SK-N-SH (cell line): ENCODE measurements at regions not wholly inside any gene's neighbourhood (a gene's known extent, or its start where the extent isn't known, plus 50 kb on each side); places are given as distances from the start of the nearest gene placed in this dataset.

Source experiments
- CTCF ChIA-PET: fragments of 300-600, 350-600 bp; formaldehyde crosslinking; extraction: SDS; loops from one replicate; lab custom pipeline; 2021; lab: Yijun Ruan, JAX
- POLR2A ChIA-PET: fragments of 350-600 bp; sonication (Branson Sonifier 250); formaldehyde crosslinking; extraction: SDS; loops from one replicate; lab custom pipeline; 2020; ENCODE audit warnings: antibody characterized with exemption, inconsistent platforms; lab: Yijun Ruan, JAX
- DNase-seq: peaks from one replicate; pipeline ENCODE4 v3.0.0; 2012
- H2AFZ ChIP-seq: fragments of 200-600 bp; sonication (generic); 2 replicates; pipeline ENCODE4 v1.8.1; 2016; ENCODE audit warnings: antibody characterized with exemption, mild to moderate bottlenecking, low read depth
- H3F3A ChIP-seq: fragments of 200-600 bp; sonication (generic); replicated peaks from 2 replicates; pipeline ENCODE3; 2016; ENCODE audit warnings: antibody characterized with exemption, mild to moderate bottlenecking; ENCODE audit not compliant: insufficient read depth
- H3K27ac ChIP-seq, 2 experiments: fragments of 200-500 bp in 1 of 2; fragments of 200-600 bp in 1 of 2; sonication (Bioruptor generic) in 1 of 2; sonication (generic), shearing (Covaris generic) in 1 of 2; 2 replicates each; pipeline versions ENCODE4 v1.5.1 to v1.6.1; 2014 to 2016; ENCODE audit warnings: low read depth in 2 of 2, inconsistent platforms in 1 of 2, low read length in 1 of 2, mild to moderate bottlenecking in 1 of 2, mixed read lengths in 1 of 2
- H3K27me3 ChIP-seq: fragments of 200-600 bp; sonication (generic), shearing (Covaris generic); 2 replicates; pipeline ENCODE4 v1.6.1; 2016; ENCODE audit warnings: mixed run types; ENCODE audit not compliant: insufficient read depth
- H3K36me3 ChIP-seq, 2 experiments: fragments of 200-500 bp in 1 of 2; fragments of 200-600 bp in 1 of 2; sonication (Bioruptor generic) in 1 of 2; sonication (generic) in 1 of 2; replicated peaks in 1 of 2; 2 replicates each; pipeline versions ENCODE3 to v1.5.1; 2014 to 2016; ENCODE audit warnings: low read length in 1 of 2, mild to moderate bottlenecking in 1 of 2; ENCODE audit not compliant: insufficient read depth in 2 of 2, control insufficient read depth in 1 of 2
- H3K4me1 ChIP-seq, 2 experiments: fragments of 200-500 bp in 1 of 2; fragments of 200-600 bp in 1 of 2; sonication (Bioruptor generic) in 1 of 2; sonication (generic), shearing (Covaris generic) in 1 of 2; 2 replicates each; pipeline versions ENCODE4 v1.5.1 to v1.6.1; 2014 to 2016; ENCODE audit warnings: low read depth in 1 of 2, low read length in 1 of 2, mixed run types in 1 of 2; ENCODE audit not compliant: insufficient read depth in 2 of 2, control insufficient read depth in 1 of 2
- H3K4me2 ChIP-seq: fragments of 200-600 bp; sonication (generic), shearing (Covaris generic); 2 replicates; pipeline ENCODE4 v1.6.1; 2017; ENCODE audit warnings: mixed run types
- H3K4me3 ChIP-seq, 2 experiments: fragments of 200-500 bp in 1 of 2; fragments of 200-600 bp in 1 of 2; sonication (Bioruptor generic) in 1 of 2; sonication (generic), shearing (Covaris generic) in 1 of 2; 2 replicates each; pipeline versions ENCODE4 v1.5.1 to v1.8.1; 2014 to 2016; ENCODE audit warnings: low read depth in 2 of 2, inconsistent platforms in 1 of 2, low read length in 1 of 2, mild to moderate bottlenecking in 1 of 2, mixed read lengths in 1 of 2, moderate library complexity in 1 of 2
- H3K79me2 ChIP-seq: fragments of 200-600 bp; sonication (generic); 2 replicates; pipeline ENCODE4 v1.8.1; 2017; ENCODE audit warnings: mild to moderate bottlenecking; ENCODE audit not compliant: insufficient read depth
- H3K9ac ChIP-seq: fragments of 200-600 bp; sonication (generic); 2 replicates; pipeline ENCODE4 v1.6.1; 2017; ENCODE audit warnings: mixed run types
- H3K9me2 ChIP-seq: fragments of 200-600 bp; sonication (generic); 2 replicates; pipeline ENCODE4 v1.6.1; 2017; ENCODE audit warnings: mixed run types
- H3K9me3 ChIP-seq: fragments of 200-600 bp; sonication (generic); 2 replicates; pipeline ENCODE4 v1.6.1; 2017; ENCODE audit warnings: mixed run types, mild to moderate bottlenecking, moderate library complexity
- H4K20me1 ChIP-seq: fragments of 200-600 bp; sonication (generic); 2 replicates; pipeline ENCODE4 v1.6.1; 2017; ENCODE audit warnings: mild to moderate bottlenecking, mixed run types; ENCODE audit not compliant: insufficient read depth
- CHD2 ChIP-seq: fragments of 150-350 bp; IDR thresholded peaks from 2 replicates; pipeline ENCODE4 v1.6.1; 2018; ENCODE audit warnings: low read length; ENCODE audit not compliant: partially characterized antibody
- EP300 ChIP-seq, 2 experiments: IDR thresholded peaks; 2 replicates each; pipeline versions ENCODE4 v1.4.0 to v1.6.1; 2012; ENCODE audit warnings: borderline replicate concordance in 1 of 2, low read depth in 1 of 2, low read length in 1 of 2
- EZH2phosphoT487 ChIP-seq: fragments of 200-600 bp; sonication (generic); IDR thresholded peaks from 2 replicates; pipeline ENCODE4 v1.6.1; 2017; ENCODE audit warnings: low read depth, mixed run types, mild to moderate bottlenecking, antibody characterized with exemption, moderate library complexity, borderline replicate concordance
- FOXJ3 ChIP-seq: sonication (generic); formaldehyde crosslinking; IDR thresholded peaks from 2 replicates; pipeline ENCODE4 v1.5.1; 2020; ENCODE audit warnings: mild to moderate bottlenecking, missing genetic modification reagents
- FOXM1 ChIP-seq: IDR thresholded peaks from 2 replicates; pipeline ENCODE4 v1.4.0; 2012; ENCODE audit warnings: low read depth, mild to moderate bottlenecking
- MEF2A ChIP-seq: IDR thresholded peaks from 2 replicates; pipeline ENCODE4 v1.4.0; 2012; ENCODE audit warnings: low read depth, borderline replicate concordance
- MXI1 ChIP-seq: IDR thresholded peaks from 2 replicates; pipeline ENCODE4 v1.6.1; 2012; ENCODE audit warnings: mild to moderate bottlenecking, low read depth, low read length, improper control_type of control experiment
- NFIC ChIP-seq: IDR thresholded peaks from 2 replicates; pipeline ENCODE4 v1.4.0; 2012; ENCODE audit warnings: borderline replicate concordance
- RAD21 ChIP-seq: IDR thresholded peaks from 2 replicates; pipeline ENCODE4 v1.6.1; 2012; ENCODE audit warnings: mild to moderate bottlenecking, low read length
- RCOR1 ChIP-seq: fragments of 150-350 bp; IDR thresholded peaks from 2 replicates; pipeline ENCODE4 v1.6.1; 2017; ENCODE audit warnings: antibody characterized with exemption, low read length
- RFX5 ChIP-seq: IDR thresholded peaks from 2 replicates; pipeline ENCODE4 v1.6.1; 2012; ENCODE audit warnings: mild to moderate bottlenecking, improper control_type of control experiment, low read length
- SIN3A ChIP-seq: IDR thresholded peaks from 2 replicates; pipeline ENCODE4 v1.6.1; 2012; ENCODE audit warnings: low read depth, mild to moderate bottlenecking, low read length, moderate library complexity, borderline replicate concordance
- SMC3 ChIP-seq: IDR thresholded peaks from 2 replicates; pipeline ENCODE4 v1.6.1; 2012; ENCODE audit warnings: low read depth, low read length, improper control_type of control experiment
- TCF12 ChIP-seq: IDR thresholded peaks from 2 replicates; pipeline ENCODE4 v1.4.0; 2012
- TEAD4 ChIP-seq: IDR thresholded peaks from 2 replicates; pipeline ENCODE4 v1.4.0; 2012; ENCODE audit warnings: mild to moderate bottlenecking, borderline replicate concordance; ENCODE audit not compliant: insufficient read depth
- YY1 ChIP-seq: IDR thresholded peaks from 2 replicates; pipeline ENCODE4 v1.4.0; 2012; ENCODE audit warnings: low read depth, mild to moderate bottlenecking
- WGBS: methylation state at CpG from one replicate; pipeline ENCODE4 v1.1.6; 2017; ENCODE audit warnings: low lambda C conversion rate; 5-methylcytosine and 5-hydroxymethylcytosine counted together
- TF ChIP-seq, protein P1 (sequence below): IDR thresholded peaks from 2 replicates; pipeline ENCODE4 v1.6.1; 2012; ENCODE audit warnings: mild to moderate bottlenecking, low read depth, low read length, moderate library complexity
- TF ChIP-seq, protein P2 (sequence below): fragments of 200-600 bp; sonication (generic); IDR thresholded peaks from 2 replicates; pipeline ENCODE4 v1.6.1; 2017; ENCODE audit warnings: antibody characterized with exemption, mild to moderate bottlenecking, moderate library complexity
- TF ChIP-seq, protein P3 (sequence below): fragments of 150-350 bp; IDR thresholded peaks from 2 replicates; pipeline ENCODE4 v1.6.1; 2017; ENCODE audit warnings: antibody characterized with exemption, low read length, low read depth, borderline replicate concordance
- TF ChIP-seq, protein P4 (sequence below): IDR thresholded peaks from 2 replicates; pipeline ENCODE4 v1.4.0; 2012; ENCODE audit warnings: low read depth

DNA sequence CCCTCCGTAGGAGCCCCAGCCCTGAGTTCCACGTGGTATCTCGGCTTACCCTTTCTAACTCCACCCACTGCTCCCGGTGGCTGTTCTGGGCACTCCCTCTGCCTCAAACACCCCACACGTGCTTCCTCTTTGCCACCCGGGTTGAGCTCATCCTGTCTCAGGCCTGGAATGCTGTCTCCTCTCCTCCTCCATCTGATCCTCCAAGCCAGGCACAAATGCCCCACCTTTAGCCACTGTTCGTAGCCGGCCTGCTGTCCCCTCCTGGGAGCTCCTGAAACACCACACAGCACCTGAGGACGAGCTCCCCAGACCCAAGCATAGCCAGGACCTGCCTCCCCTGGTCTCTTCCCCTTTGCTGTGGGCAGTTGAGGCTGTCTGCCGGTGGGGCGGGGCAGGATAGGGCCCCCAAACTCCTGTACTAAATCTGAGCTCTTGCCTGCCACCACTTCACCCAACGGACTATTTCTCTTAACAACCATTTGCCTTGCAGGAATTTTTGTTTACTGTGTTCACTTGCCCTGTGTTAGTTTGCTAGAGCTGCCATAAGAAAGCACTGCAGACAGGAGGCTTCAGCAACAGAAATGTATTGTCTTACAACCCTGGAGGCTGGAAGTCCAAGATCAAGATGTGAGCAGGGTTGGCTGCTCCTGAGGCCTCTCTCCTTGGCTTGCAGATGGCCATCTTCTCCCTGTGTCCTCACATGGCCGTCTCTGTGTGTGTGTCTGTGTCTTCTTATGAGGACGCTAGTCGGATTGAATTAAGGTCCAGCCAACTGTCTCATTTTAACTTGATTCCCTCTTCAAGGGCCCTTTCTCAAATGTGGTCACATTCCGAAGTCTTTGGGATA, 58.3 kb upstream of the SHH start:
- POLR2A ChIA-PET, result no interaction called here
- H3K9me3 ChIP-seq, result no peaks in the 10 kb centered on the region

More for the DNA sequence above, 58.3 kb upstream of the SHH start:
- Histone ChIP-seq H3K9ac (no peak overlapping the region), H2AFZ (no peak overlapping the region), H3K27ac (no peak overlapping the region), H3K4me1 (no peaks in the 10 kb centered on the region), H3K9me2 (no peaks in the 10 kb centered on the region), H3F3A (no peaks in the 10 kb centered on the region), H3K4me3 (no peak overlapping the region)
- WGBS, result 13% methylated on average over 16 of the region's 16 CpGs
- DNase-seq, result no peak
- CTCF ChIA-PET, result interaction anchor here (0.8 to 3.8 kb wide), 2 partner anchors 9 kb away, joined by 3 to 14 read pairs; no protein-coding TSS in a partner anchor
- TF ChIP-seq EP300 (IDR thresholded peaks at IDR 0.05; ENCODE audit: borderline replicate concordance in 1 of 2, low read depth in 1 of 2, low read length in 1 of 2) (no peak), FOXM1 (no peak), SIN3A (no peak), RCOR1 (no peak), MEF2A (no peak), MXI1 (no peak), SMC3 (no peak), RFX5 (no peak), FOXJ3 (CRISPR knock-in tag) (no peak), RAD21 (no peak), YY1 (no peak), NFIC (no peak), TEAD4 (no peak), CHD2 (no peak), TCF12 (no peak), EZH2phosphoT487 (no peak)
- TF ChIP-seq, protein P1, sequence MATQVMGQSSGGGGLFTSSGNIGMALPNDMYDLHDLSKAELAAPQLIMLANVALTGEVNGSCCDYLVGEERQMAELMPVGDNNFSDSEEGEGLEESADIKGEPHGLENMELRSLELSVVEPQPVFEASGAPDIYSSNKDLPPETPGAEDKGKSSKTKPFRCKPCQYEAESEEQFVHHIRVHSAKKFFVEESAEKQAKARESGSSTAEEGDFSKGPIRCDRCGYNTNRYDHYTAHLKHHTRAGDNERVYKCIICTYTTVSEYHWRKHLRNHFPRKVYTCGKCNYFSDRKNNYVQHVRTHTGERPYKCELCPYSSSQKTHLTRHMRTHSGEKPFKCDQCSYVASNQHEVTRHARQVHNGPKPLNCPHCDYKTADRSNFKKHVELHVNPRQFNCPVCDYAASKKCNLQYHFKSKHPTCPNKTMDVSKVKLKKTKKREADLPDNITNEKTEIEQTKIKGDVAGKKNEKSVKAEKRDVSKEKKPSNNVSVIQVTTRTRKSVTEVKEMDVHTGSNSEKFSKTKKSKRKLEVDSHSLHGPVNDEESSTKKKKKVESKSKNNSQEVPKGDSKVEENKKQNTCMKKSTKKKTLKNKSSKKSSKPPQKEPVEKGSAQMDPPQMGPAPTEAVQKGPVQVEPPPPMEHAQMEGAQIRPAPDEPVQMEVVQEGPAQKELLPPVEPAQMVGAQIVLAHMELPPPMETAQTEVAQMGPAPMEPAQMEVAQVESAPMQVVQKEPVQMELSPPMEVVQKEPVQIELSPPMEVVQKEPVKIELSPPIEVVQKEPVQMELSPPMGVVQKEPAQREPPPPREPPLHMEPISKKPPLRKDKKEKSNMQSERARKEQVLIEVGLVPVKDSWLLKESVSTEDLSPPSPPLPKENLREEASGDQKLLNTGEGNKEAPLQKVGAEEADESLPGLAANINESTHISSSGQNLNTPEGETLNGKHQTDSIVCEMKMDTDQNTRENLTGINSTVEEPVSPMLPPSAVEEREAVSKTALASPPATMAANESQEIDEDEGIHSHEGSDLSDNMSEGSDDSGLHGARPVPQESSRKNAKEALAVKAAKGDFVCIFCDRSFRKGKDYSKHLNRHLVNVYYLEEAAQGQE, result no peak
- TF ChIP-seq, protein P2, sequence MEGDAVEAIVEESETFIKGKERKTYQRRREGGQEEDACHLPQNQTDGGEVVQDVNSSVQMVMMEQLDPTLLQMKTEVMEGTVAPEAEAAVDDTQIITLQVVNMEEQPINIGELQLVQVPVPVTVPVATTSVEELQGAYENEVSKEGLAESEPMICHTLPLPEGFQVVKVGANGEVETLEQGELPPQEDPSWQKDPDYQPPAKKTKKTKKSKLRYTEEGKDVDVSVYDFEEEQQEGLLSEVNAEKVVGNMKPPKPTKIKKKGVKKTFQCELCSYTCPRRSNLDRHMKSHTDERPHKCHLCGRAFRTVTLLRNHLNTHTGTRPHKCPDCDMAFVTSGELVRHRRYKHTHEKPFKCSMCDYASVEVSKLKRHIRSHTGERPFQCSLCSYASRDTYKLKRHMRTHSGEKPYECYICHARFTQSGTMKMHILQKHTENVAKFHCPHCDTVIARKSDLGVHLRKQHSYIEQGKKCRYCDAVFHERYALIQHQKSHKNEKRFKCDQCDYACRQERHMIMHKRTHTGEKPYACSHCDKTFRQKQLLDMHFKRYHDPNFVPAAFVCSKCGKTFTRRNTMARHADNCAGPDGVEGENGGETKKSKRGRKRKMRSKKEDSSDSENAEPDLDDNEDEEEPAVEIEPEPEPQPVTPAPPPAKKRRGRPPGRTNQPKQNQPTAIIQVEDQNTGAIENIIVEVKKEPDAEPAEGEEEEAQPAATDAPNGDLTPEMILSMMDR, result no peak
- TF ChIP-seq, protein P3, sequence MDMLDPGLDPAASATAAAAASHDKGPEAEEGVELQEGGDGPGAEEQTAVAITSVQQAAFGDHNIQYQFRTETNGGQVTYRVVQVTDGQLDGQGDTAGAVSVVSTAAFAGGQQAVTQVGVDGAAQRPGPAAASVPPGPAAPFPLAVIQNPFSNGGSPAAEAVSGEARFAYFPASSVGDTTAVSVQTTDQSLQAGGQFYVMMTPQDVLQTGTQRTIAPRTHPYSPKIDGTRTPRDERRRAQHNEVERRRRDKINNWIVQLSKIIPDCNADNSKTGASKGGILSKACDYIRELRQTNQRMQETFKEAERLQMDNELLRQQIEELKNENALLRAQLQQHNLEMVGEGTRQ, result no peak
- TF ChIP-seq, protein P4, sequence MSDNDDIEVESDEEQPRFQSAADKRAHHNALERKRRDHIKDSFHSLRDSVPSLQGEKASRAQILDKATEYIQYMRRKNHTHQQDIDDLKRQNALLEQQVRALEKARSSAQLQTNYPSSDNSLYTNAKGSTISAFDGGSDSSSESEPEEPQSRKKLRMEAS, result no peak
- TF ChIP-seq, all 33 proteins: peak for 0
- Histone ChIP-seq H3K79me2 (no peaks in the 10 kb centered on the region), H4K20me1 (no peaks in the 10 kb centered on the region), H3K27me3 (peaks cover 87% of the 10 kb centered on the region), H3K4me2 (no peak overlapping the region), H3K36me3 (no peaks in the 10 kb centered on the region)
